ENCODE measurements at regions not wholly inside any gene's neighbourhood (a gene's known extent, or its start where the extent isn't known, plus 50 kb on each side); places are given as distances from the start of the nearest gene placed in this dataset.

DNA sequence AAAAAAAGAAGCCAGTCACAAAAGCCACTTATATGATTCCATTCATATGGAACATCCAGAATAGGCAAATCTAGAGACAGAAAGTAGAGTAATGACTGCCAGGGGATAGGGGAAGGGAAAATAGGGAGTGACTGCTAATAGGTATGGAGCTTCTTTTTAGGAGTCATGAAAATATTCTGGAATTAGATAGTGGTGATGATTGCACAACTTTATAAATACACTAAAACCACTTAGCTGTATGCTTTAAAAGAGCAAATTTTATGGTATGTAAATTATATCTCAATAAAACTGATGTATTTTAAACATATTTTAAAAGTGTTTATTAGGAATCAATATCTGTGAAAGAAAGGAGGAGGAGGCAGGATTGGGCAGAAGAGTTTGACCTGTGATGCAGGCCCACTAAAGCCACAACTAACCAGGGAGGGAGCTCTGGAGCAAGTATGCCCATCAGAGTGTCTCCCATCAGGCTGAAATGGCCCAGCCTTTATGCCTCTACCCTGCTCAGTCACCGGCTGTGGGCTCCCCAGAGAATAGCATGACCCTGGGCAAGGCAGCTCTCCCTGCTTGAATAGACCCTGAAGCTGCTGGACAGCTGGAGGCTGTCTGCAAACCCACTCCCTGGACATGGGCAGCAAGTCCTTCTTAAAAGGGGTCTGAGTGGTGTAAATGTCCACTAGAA, 96.0 kb upstream of the SLC44A1 start:
- no peak for DNase-seq

DNA sequence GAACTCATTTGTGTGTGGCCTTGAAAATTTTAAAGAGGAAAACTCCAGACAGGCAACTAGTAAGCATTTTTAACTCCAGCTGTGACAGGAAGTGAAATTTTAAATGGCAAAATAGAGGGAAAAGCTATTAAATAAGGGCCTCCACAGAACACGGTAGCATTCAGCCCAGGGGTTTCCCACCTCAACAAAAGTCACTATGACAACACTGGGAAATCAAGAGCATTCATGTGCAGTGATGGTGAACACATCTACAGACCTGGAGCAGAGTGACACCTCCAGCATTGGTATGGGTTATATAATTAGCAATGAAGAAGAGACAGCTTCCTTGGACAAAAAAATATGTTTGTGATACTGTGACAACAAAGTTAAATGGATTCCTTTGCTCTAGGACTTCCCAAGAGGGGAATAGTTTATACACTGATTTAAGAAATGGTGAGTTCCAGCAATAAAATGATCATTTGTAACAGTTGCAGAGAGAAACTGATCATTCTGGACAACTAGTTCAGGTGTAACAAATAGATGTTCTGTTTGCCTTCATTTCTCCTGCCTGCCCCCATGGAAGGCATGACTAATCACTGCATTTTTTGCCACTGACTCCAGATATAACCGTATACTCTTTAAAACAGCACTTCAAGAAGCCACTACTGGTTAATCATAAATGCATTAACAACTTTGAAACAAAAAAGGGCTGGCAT, 93.3 kb upstream of the SLC44A1 start:
- DNase-seq = no peak

DNA sequence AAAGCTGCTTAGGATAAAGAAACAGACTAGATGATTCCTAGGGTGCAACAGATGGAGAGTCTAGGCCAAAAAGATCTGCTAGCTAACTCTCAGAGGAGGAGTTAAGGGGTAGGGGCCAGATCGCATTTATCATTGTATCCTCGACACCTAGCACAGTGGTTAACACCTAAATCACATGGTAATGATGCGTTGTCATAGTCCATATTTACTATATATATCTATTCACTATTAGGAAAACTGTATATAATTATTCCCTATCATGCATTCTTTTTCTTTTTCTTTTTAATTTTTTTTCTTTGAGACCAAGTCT, 92.8 kb upstream of the SLC44A1 start:
- DNase-seq = no peak

DNA sequence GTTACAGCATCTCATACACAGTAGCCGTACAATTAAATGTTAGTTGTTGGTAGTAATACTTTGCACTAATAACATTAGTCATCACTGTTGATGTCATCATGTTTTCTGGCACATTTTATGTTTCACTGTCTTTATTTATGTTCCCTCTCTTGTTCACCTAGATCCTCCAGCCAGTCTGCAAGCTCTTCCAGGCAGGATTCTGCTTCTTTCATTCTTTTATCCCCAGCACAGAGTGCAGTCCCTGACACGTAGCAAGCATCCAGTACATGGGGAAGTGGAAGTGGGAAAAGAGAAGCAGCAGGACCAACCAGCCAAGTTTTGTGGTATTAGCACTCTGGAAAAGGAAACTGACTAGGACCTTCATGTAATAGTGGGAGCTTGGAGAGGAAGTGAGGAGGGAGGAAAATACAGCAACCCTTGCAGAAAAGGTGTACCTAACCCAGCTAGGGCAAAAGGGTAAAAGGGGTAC, 89.7 kb upstream of the SLC44A1 start:
- no peak for DNase-seq

DNA sequence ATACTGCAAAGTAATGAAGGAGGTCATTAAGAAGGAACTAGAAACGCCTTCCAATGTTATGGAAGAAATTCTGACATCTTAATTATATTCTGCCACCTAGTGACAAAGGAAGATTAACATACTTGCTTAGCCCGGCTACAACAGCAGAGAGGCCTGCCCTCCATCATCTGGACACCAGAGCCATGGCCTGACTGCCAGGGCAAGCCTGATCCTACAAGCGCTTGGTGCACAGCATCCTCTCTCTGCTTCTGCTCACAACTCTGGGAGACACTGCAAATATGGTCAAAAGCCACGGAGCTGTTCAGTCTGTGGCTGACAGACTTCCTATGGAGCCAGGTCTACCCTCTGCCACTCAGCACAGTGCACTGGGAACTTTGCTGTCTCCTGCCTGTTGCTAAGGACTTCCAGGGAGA, 87.3 kb upstream of the SLC44A1 start:
- peak; percentile 26 for DNase-seq

DNA sequence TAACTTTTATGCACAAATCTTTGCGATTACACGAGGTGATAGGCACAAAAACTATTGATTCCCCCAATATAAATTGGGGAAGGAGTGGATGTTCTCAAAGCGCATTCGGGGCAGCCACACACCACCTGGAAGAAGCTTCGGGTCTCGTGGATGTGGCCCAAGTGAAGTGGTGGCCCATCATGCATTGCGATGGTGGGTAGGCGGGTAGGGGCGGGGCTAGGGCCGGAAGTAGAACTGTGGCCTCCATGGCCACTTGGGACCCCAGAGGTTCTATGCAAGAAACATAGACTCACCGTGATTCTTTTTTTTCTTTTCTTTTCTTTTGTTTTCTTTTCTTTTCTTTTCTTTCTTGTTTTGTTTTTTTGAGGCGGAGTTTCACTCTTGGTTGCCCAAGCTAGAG, 86.4 kb upstream of the SLC44A1 start:
- no peak for DNase-seq

DNA sequence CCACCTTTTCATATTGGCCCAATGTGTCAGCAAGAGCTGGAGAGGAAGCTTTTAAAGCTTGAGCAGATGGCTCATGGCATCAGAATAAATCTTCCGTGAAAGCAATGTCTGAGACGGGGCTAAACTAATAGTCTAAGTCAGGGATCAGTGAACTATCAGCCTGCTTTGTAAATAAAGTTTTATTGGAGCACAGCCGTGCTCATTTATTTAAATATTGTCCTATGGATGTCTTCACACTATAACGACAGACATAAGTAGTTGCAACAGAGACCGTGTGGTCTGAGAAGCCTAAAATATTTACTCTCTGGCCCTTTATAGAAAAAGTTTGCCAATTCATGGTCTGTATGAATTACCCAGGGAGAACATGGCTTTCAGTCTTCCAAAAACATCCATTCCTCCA, 85.6 kb upstream of the SLC44A1 start:
- DNase-seq = no peak

DNA sequence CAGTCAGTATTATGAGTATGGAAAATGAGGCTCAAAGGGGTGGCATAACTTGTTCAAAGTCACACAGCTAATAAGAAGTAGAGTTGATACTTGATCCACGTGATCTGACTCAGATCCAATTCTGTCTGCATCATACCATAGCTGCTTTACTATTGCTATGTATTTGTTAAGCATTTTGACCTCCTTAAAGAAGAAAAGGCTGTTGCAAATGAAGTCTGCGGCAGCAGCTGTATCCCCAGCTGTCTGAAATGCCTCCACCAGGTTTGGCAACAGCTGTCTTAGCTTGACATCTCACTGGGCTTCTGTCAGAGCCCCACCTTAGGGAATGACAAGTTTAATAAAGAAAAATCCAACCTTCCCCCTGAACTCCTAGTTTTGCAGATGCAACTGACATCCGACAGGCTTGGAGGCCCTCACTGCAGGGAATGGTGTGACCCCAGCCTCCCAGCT, 75.6 kb upstream of the SLC44A1 start:
- no peak for DNase-seq

DNA sequence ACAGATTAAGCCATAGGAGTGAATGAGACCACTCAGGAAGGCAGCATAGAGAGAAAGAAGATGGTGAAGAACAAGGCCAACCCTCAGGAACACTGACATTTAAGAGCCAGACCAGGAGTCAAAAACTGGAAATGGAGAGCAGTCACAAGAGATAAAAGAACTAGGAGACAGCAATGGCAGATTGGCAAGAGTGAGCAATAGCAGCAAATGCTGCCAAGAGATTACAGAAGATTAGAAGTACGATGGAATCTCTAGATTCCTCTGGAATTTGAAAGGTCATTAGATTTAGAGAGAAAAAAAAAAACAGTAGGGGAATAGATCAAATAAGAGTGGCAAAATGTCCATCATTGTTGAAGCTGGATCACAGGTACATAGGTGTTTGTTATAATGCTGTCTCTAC, 73.4 kb upstream of the SLC44A1 start:
- no peak for DNase-seq

DNA sequence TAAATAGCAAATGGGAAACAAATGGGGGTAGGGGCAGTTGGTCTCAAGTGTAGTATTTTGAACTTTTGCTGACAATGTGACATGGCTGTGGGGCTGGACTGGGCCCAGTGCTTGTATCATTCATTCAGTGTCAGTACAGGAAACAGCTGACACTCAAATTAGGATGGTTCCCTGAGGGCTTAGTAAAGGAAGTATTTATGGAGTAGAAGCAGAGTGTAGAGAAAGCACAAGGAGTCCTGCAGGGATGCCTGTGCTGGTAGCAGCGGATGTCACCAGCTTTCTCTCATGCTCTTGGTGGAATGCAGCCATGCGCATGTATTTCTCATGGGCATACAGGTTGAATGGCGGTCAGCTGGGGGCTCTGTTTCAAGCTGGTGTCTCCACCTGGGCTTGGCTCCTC, 72.9 kb upstream of the SLC44A1 start:
- no peak for DNase-seq

DNA sequence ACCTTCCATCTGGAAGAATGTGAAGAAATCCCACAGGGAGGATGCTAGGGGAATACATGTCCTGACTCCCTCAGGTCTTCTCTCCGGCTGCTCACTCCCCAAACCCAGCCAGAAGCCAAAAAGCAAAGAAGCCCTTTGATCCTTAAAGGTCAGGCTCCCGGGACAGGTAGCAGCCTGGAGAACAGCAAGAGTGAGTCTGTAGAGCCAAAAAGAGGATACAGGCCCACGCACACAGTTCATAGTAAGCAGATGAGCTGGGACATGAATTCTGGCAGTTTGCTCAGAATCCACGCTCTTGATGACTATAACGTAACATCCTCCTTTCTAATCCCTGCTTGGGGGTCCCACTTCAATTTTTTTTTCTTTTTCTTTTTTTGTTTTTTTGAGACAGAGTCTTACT, 72.0 kb upstream of the SLC44A1 start:
- DNase-seq = no peak

DNA sequence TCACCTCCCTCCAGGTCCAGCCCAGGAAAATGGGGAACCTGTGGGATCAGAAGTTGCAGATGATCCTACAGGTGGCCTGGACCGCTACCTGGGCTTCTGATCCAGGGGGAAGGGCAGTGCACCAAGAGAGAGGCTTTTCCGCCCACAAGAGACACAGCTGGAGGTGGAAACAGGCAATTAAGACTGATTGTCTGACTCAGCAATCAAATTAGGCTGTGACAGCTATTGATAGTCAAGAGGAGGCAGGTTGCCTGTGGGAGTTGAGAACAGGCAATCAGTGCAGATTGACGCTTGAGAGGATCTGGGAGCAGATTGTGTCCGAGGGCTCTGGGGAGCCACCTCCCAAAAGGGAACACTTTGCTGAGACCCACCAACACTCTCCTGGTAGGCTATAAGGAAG, 71.1 kb upstream of the SLC44A1 start:
- DNase-seq = no peak

DNA sequence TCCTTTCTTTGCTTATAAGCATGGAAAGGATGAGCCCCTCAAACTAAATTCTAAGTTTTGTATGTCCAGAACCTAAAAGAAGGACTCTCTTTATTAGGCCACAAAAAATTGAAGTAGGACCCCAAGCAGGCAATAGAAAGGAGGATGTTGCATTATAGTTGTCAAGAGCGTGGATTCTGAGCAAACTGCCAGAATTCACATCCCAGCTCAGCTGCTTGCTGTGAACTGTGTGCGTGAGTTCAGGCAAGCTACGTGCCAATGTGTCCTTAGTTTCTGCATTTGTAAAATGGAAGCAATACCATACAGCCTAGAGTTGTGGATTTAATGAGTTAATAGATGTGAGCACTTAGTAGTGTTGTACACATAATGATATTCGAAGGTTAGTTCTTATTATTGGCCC, 70.6 kb upstream of the SLC44A1 start:
- DNase-seq = no peak

DNA sequence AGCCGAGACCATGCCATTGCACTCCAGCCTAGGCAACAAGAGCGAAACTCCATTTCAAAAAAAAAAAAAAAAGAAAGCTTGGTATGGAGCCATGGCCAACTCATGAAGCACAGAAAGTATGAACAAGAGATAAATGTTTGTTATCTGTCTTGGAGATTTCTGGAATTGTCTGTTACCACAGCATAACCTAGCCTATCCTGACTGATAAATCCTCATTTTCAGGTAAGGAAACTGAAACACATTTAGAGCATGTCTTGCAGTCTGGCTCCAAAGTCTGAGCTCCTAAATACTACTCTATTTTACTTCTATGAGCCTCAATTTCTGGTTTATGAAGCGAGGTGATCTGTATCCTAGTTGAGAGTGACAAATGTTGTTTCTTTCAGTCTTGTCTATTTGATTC, 68.3 kb upstream of the SLC44A1 start:
- no peak for DNase-seq

DNA sequence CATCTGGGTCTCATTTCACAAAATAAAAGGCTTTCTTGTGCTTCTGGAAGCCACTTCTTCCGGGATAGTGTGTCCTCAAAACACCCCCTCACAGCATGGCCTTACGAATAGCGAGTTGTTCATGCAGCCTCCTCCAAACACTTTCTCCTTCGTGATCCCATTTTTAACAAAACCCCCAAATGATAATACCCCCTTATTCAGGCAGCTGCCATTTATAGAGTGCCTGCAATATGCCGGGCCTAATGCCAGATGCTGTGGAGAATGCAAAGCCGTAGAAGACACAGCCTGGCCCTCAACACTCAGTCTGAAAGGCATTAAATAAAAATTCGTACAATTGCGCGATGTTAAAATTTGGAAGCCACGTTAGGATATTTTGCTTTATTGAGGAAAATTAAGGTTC, 66.4 kb upstream of the SLC44A1 start:
- DNase-seq = no peak

DNA sequence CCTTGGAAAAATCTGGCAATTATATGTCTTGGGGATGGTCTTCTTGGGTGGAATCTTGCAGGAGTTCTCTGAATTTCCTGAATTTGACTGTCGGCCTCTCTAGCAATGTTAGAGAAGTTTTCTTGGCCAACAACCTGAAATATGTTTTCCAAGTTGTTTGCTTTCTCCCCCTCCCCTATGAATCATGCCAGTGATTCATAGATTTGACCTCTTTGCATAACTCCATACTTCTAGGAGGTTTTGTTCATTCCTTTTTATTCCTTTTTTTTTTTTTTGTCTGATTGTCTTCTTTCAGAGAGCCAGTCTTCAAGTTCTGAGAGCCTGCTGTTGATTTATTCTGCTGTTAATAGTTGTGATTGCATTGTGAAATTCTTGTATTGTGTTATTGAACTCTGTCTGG, 56.7 kb upstream of the SLC44A1 start:
- no peak for DNase-seq

DNA sequence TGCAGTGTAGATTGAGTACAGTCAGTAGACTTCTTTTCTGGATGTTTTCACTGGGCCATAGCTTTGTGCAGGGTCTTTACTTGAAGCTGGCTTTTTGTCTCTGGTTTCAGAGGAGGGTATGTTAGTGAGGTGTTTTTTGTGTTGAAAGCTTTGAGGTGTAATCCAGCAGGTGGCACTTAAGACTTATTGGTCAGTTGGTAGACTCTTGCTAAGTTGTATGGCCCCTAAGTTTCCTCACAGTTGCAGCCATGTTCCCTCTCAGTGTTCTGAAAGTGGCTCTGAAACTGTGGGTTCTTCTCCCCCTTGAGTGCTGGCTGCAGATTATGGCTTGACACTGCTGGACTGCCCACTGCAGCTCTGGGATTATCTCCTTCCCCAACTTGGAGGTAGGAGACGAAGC, 55.7 kb upstream of the SLC44A1 start:
- no peak for DNase-seq

DNA sequence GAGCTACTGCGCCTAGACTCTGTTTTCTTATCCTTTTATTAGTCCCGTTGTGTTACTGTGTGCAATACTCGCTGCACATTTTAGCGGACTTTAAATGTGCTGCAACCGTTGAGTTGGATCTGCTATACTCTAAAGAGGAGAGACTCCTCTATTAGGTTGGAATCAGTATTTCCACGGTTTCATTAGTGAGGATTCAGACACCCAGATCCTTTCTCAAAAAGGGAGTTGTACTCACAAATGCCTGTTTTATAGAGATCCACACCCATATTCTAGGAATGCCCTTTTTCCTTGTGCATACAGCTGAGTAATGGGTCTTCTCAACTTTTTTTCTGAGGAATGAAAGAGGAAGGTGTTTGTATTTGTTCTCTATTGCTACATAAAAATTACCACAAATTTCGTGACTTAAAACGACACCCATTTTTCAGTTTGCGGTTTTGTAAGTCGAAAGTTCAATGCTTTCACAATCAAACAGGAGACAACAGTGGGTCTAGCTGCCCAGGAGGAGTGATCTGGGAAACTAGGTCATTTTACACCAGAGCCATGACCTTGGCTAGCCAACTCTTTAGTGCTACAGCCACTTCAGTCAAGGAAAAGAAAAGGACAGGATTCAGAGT, 52.8 kb upstream of the SLC44A1 start:
- peak; percentile 80 for DNase-seq

DNA sequence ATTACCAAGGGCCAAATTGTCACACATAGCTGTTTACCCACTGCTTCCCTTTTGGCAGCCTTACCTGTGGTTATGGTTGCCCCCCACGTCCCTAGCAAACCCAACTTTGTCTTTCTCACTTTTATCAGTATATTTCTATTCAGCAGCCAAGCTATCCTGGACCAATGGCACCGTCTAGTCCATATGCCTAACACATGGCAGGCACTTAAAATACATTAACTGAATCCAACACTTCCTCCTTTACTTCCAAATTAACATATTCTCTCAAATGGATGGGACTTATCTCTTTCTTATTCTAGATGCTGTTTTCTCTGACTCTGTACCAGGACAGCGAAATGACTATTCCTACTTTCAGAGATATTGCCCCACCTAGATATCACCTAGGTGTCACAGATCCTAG, 50.9 kb upstream of the SLC44A1 start:
- no peak for DNase-seq

DNA sequence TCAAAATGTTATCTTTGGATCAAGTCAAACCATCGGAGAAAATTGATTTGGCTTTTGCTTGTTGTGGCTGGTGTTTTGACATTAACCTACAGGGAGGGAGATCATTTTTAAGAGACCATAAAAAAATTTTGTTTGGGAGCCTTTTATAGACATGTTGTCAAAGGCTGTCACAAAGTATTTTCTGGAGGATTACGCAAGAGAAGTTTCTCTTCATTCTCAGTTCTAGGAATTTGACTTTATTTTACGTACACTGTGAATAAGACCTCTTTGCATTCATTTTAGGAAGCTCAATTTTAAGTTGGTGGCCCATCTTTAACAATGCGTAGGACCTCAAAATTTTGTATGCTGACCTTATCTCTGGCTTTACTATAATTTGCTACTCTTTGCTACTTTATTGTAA, 50.2 kb upstream of the SLC44A1 start:
- no peak for DNase-seq

Data from GF-D8 (cell line).